HG03139 (cell line): ENCODE measurements at regions not wholly inside any gene's neighbourhood (a gene's known extent, or its start where the extent isn't known, plus 50 kb on each side); places are given as distances from the start of the nearest gene placed in this dataset.

Source experiments
- ATAC-seq: cut with Tn5 transposase; IDR thresholded peaks from one replicate; pipeline ENCODE4 v1.9.1; 2021; ENCODE audit not compliant: unreplicated experiment

DNA sequence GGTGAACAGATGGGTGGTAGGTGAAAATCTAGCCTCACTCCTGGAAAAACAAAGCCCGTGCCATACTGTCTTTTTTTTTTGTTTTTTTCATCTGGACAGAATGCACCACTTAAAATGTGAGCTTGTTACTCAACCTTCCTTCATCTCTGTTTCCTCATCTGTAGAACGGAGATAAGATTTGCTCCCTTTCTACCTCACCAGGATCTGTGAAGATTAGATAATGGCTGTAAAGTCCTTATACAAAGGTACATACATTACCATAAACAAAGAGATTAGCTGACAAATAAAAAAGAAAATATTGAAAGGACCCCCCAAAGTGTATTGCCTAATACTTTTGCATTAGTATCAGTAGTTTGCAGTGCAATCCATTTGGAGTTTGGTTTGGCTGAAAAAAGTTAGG is 75.4 kb upstream of the ZEB2 start:
- ATAC-seq: no peak

DNA sequence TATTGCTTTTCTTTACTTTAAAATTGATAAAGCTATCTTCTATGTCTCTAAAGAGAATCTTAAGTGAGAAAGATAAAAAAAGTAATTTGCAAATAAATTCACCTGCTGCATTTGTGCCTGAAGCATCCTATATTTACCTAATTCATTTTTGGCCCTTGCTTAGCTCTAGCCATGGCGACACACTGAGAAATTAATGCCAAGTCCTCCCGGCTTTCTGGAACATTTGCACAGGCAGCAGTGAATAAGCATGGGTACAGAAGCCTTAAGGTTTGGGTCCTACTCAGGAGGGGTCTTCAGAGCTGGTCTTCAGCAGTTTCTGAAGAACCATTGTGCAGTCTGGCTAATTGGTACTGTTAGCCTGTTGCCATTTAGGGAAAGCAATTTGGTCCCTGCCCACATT is 73.9 kb upstream of the ZEB2 start:
- ATAC-seq: no peak

DNA sequence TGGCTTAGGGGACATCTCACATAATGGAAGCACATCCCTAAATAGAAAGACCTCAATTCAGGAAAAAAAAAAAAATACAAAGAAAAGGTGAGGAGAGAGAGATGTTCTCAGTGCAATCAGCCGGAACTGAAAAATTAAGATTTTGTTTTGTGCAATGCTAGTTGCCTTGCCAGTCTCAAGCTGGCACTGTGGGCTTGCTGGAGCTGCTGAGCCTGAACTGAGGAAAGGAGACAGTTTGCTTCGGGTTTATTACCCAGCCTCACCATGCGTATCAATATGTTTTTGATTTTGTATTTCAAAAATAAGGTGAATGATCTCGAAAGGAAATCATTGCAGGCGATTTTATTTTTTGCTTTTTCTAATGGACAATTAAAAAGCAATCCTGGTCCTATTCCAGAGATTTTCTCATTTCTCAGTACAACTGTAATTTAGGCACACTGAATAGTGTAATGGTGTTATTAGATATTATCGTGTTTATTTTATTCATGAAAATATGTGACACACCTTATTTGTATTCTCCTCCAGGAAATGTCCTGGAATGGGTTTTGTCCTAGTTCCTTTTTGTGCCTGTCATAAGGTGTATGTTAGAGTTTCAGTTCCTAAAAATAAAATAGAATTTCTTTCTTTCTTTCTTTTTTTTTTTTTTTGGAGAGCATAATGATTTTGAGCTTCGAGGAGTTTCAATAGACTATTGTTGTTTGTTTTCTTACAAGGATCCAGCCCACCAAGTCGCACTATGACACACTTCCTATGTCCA is 72.8 kb upstream of the ZEB2 start:
- ATAC-seq: no peak

DNA sequence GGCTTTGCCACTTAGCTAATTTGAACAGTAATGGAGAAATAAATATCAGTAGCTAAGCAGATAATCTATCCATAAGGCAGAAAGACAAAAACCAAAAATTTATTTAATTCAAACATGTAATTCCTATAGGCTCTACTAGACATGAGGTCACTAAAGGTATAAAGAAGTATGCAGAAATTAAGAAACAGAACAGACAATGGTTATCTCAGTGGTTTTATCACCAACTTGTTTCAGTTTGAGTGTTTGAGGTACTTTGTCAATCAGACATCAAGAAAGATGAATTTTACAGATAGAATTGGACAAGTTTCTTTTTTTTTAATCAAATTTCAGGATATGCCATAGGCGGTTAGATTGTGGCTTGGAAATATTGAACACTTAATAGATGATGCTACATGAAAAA is 67.4 kb upstream of the ZEB2 start:
- ATAC-seq: no peak

DNA sequence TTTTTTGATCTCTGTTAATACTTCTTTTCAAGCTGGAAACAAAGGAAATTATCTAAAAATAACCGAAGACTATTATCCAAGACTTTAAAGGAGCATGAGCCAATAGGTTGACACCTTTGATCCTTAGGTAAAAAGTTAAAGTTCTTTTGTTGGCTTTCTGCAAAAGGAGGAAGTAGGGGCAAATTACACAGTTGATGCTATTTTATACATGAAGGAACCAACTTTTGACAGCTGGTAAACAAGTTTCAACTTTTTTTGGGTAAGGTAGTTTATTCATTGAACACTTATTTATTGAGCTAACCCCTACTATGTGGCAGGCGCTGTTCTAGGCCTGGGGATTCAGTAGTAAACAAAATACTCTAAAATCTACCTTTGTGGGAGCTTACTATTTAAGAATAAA is 66.6 kb upstream of the ZEB2 start:
- no peak for ATAC-seq

DNA sequence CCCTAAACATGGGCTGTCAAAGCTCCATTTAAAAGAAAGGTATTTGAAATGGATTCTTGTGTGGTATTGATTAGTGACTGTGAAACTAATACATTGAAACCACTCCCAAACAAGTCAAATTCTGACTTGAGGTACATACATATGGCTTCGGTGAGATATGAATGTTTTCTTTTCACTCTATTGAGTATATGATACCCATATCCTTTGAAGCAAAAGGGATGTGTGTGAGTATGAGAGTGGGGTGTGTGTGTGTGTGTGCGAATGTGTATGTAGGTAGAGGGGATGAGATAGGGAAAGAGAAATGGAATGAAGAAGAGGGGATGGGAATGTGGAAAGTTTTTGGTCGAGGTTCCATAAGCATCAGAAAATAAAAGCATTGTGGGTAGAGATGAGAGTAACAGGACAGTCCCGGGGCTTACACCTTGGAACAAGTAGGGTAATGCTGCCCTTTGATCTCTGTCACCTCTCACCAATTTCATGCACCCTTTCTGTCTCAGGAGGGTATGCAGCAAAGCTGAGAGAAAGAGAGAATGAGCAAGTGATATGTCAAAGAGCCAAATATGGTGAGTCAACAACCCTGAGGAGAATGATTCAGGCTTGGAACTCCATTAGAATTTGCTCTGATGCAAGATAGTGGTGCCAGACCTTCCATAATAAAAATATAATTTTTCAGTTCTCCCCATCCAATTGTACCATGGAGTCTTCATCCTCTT is 64.0 kb upstream of the ZEB2 start:
- ATAC-seq: no peak

DNA sequence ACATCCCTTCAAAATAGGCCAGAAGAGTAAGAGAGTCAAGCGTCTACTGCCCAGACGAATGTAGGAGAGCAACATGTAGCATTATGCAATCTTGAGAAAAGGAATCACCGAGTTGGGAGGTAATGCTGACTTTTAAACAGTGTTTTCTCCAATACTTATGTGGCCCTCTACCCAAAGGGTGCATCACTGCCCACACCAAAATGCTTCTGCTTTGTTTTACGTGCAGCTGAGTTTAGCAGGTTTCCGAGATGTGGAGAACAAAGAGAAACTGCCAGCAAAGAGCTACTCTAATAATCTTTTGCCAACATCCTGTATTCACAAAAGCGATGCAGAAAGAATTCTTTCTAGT is 63.4 kb upstream of the ZEB2 start:
- no peak for ATAC-seq

DNA sequence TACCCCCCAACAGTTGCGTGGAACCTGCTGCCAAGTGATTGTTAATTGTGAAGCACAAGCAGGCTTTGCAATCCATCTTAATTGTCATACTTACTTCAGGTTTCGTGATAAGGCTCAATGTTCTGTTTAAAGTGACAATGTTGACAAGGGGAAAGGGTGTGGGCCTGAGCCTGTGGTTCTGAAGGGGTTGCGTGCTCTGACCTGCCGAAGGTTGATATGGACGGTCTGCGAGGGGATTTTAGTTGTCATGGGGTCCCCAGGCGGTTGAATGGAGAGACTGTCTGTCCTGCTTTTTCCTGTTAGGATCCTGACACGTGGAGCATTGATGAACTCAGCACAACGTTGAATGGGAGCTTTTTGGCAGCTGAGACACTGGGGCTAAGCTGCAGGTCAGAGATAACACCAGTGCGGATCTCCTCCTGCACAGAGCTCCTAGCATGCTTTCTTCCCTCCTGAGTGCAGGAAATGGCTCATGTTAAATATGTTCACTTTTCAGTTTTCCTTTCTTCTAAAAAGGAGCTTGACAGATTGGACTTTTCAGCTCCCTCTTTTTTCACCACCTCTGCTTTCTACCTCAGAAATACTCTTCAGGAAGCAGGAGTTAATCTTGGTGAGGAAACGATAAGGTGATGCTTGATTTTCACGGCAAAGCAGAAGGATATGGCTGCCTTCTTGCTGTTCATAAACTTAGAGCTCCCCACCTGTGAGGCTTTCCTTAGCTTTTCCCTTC is 62.9 kb upstream of the ZEB2 start:
- ATAC-seq: no peak

DNA sequence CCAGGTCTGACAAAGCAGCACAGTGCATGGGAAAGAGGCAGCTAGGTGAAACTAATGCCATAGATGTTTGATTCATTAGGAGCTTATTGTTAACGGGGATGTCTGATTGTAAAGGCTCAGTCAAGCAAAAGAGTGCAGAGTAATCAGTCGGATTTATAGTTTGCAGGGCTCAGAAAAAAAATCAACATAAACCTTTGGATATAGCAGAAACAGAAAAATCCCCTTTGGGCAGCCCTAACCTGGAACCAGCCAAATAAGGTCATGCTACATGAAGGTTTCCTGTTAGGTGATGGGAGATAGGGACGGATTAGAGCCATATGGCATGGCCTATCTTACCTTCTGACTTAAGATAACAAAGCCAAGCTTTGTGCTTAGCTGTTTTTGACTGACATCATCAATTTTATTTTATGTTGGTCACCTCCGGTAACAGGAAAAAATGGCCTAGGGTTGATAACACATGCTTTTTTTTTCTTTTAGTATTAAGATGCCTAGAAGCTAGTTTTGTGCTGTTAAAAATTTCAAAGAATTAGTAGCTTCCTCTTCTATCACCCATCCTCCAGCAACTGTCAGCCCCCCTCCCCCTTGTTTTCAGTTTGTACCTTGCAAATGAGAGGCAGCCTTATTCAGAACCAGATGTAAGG is 60.7 kb upstream of the ZEB2 start:
- ATAC-seq: no peak

DNA sequence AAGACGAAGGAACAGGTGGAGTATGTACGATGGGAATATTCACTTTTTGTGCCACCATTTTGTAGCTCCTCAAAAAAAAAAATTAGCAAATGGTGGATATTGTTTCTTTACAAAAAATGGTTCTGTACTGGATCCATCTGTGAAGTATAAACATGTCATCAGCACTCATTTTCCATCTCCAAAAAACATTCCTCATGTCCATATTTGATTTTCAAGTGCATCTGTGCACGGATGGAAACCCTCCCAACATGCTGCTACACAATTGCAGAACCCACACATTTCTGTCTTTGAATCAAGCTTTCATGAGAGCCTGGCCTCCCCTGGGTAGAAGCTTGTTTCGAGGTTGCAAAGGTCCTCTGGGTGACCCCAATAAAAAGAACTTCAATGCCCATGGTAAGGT is 59.6 kb upstream of the ZEB2 start:
- ATAC-seq: no peak

DNA sequence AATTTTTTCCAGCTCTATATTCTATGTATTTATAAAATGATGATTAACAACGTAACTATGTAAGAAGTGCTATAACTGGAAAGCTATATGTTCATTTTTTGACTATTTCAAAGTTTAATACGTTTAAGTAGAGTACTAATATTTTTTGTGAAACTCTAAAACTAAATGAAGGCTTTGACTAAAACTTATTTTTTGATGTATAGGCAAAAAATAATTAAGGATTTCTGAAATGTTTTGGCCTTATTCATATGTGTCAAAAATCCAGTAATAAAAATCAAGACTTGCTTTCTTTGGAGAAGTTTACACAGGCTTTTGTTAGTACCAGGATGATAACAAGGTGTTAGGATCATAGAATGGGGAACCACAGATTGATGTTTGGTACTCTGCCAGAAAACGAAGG is 58.2 kb upstream of the ZEB2 start:
- no peak for ATAC-seq

DNA sequence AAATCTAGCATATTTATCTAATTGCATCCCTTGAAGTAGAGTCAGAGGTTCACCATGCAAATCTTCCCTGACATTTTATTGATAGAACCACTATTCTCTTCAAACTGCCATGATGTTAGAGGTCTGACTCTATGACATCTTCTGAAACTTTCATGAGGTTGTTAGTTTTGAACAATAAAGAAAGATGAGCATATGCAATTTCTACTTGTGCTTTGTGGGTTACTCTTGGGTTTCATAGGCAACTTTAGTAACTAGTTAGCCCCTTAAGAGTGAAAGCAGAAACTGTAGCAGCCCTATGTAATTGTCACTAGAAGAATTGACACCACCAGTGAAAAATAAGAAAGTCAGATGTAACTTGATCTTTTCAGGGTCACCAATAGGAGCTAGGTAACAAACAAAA is 53.1 kb upstream of the ZEB2 start:
- no peak for ATAC-seq

DNA sequence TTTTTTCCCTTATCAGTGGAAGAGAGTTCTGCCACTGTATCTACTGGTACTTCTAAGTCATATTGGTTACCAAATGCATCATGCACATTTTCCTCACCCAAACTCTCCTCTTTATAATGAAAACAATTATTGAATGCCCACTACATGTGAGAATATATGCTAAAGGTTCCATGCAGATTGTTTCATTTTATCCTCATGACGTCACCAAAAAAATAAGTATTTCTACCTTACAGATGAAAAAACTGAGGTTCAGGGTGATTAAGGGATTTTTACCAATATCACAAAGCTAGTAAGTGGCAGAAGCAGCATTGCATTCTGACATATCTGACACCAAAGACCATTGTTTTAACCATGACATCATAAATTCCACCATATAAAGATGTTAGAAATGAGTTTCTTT is 51.9 kb upstream of the ZEB2 start:
- ATAC-seq: no peak

DNA sequence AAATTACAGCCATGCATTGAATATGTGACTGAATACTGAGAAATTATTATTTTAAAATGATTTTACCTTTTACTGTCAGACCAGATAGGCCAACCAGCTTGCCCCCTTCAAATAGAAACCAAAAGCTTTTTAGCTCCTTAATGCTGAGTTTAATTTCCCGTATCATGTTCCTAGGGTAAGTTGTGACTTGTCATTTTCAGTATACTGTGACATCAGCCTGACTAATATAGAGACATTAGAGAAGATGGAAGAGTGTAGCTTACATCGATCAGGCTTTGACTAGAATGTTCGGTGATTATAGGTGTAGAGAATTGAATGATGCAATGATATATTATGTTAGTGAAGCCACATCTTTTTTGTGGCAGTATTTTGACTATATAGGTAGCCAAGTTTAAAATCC is 50.6 kb upstream of the ZEB2 start:
- ATAC-seq: no peak
